ENCODE measurements at regions not wholly inside any gene's neighbourhood (a gene's known extent, or its start where the extent isn't known, plus 50 kb on each side); places are given as distances from the start of the nearest gene placed in this dataset.

DNA sequence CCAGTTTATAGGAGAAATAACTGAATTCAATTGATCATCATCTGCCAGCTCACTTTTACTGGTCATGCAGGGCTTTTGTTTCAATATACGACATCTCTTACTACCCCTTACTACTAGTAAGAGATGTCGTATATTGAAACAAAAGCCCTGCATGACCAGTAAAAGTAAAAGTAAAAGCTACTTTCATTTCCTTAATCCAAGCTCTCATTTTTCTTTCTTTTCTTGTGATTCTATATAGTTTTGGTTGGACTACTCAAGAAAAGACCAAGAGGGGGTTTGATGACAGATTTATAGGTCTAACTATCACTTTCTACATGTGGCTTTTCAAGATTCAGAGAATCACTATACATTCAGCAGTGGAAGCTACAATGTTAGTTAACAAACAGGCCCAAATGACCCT lies 1237.3 kb downstream of the ROBO2 start:
- Histone ChIP-seq H3K27me3 (no peaks in the 10 kb centered on the region), H3K27ac (no peak overlapping the region), H3K4me3 (no peak overlapping the region), H3K4me1 (no peaks in the 10 kb centered on the region), H3K36me3 (no peaks in the 10 kb centered on the region), H3K9me3 (no peaks in the 10 kb centered on the region)
- intact Hi-C loops (cut with DNase I), result no loop called here
- TF ChIP-seq CTCF (IDR thresholded peaks at IDR 0.05), result no peak
- DNase-seq (no peak), ATAC-seq (no peak)

- DNase-seq (no peak), ATAC-seq (no peak)
- H3K9me3 ChIP-seq, result no peaks in the 10 kb centered on the region
- no peak overlapping the region for H3K27ac ChIP-seq
- intact Hi-C loops (cut with DNase I), result no loop called here
- no peaks in the 10 kb centered on the region for H3K27me3 ChIP-seq
- no peak overlapping the region for H3K4me3 ChIP-seq
- TF ChIP-seq CTCF (IDR thresholded peaks at IDR 0.05), result no peak
- H3K4me1 ChIP-seq, result no peaks in the 10 kb centered on the region
- H3K36me3 ChIP-seq, result no peaks in the 10 kb centered on the region
These were observed 1237.9 kb downstream of the ROBO2 start for GRCh38 chr3:78277801-78278200.

GRCh38 chr3:78279091-78279490 lies 1239.2 kb downstream of the ROBO2 start:
- Histone ChIP-seq H3K27ac (no peak overlapping the region), H3K4me3 (no peak overlapping the region), H3K27me3 (no peaks in the 10 kb centered on the region), H3K9me3 (no peaks in the 10 kb centered on the region), H3K36me3 (no peaks in the 10 kb centered on the region), H3K4me1 (no peaks in the 10 kb centered on the region)
- no peak for ATAC-seq
- no peak for TF ChIP-seq CTCF (IDR thresholded peaks at IDR 0.05)
- intact Hi-C loops (cut with DNase I), result no loop called here
- no peak for DNase-seq

- Histone ChIP-seq H3K27ac (no peak overlapping the region), H3K27me3 (no peaks in the 10 kb centered on the region), H3K4me1 (no peaks in the 10 kb centered on the region), H3K4me3 (no peak overlapping the region), H3K36me3 (no peaks in the 10 kb centered on the region), H3K9me3 (no peaks in the 10 kb centered on the region)
- intact Hi-C loops (cut with DNase I), result no loop called here
- no peak for TF ChIP-seq CTCF (IDR thresholded peaks at IDR 0.05)
- ATAC-seq (no peak), DNase-seq (no peak)
These were observed 1241.5 kb downstream of the ROBO2 start for GRCh38 chr3:78281381-78281780.

- H3K9me3 ChIP-seq, result no peaks in the 10 kb centered on the region
- DNase-seq (no peak), ATAC-seq (no peak)
- no peak overlapping the region for H3K4me3 ChIP-seq
- no peaks in the 10 kb centered on the region for H3K27me3 ChIP-seq
- TF ChIP-seq CTCF (IDR thresholded peaks at IDR 0.05), result no peak
- no peaks in the 10 kb centered on the region for H3K36me3 ChIP-seq
- no peak overlapping the region for H3K27ac ChIP-seq
- H3K4me1 ChIP-seq, result no peaks in the 10 kb centered on the region
- intact Hi-C loops (cut with DNase I), result no loop called here
These were observed 1244.1 kb downstream of the ROBO2 start for GRCh38 chr3:78283994-78284393.

- intact Hi-C loops (cut with DNase I), result no loop called here
- H3K9me3 ChIP-seq, result no peaks in the 10 kb centered on the region
- no peak overlapping the region for H3K4me3 ChIP-seq
- no peak for TF ChIP-seq CTCF (IDR thresholded peaks at IDR 0.05)
- H3K4me1 ChIP-seq, result no peaks in the 10 kb centered on the region
- DNase-seq, result no peak
- no peak for ATAC-seq
- no peaks in the 10 kb centered on the region for H3K36me3 ChIP-seq
- no peaks in the 10 kb centered on the region for H3K27me3 ChIP-seq
- H3K27ac ChIP-seq, result no peak overlapping the region
These were observed 1245.3 kb downstream of the ROBO2 start for GRCh38 chr3:78285032-78285728.

Data from upper lobe of right lung (tissue), 1 donor.